Heart left ventricle (tissue), 13 donors: ENCODE measurements at regions not wholly inside any gene's neighbourhood (a gene's known extent, or its start where the extent isn't known, plus 50 kb on each side); places are given as distances from the start of the nearest gene placed in this dataset.

Source experiments
- POLR2A ChIP-seq, 2 donors: fragments of 450-650 bp; IDR thresholded peaks; one replicate each; pipeline ENCODE4 v1.6.1; 2017; ENCODE audit warnings: antibody characterized with exemption in 2 of 2, mild to moderate bottlenecking in 2 of 2, moderate library complexity in 2 of 2
- TF ChIP-seq, protein P1 (sequence below), 12 donors: fragments of 200-600 bp; sonication (generic) in 4 of 12; IDR thresholded peaks; one replicate each; pipeline versions ENCODE4 v1.5.0 to v1.8.0; 2018 to 2022; ENCODE audit warnings: antibody characterized with exemption in 12 of 12, mild to moderate bottlenecking in 5 of 12
- donor health status: ischemic (EF 13 %, LVEDD 7.1; RV severe dilation, severe dysfunction).
- donor health status: DM: no; HTN: yes; CAD: no.
- donor health status: DM: no; HTN: no; CAD: no.
- donor health status: ischemic (EF 25% LVEDD 6.9; RV normal size, moderate dysfunction).
- donor health status: ischemic (EF 25% LVEDD 5.7; RV mildly dilated, moderate dysfunction).
- donor health status: ischemic (EF 35%, LVEDD 5.7; RV mildly dilated, moderate dysfunction).
- donor health status: nonischemic (EF 11% LVEDD 7.7; RV severe dilation, severe dysfunction).
- donor health status: DM: yes; HTN: yes; CAD: no.
- donor health status: PGD.
- donor health status: ischemic (EF 29% LVEDD 5.4; RV normal size, mild dysfunction).
- donor health status: nonischemic (EF 23%, LVEDD 6.1; RV moderate dilation, normal function).

DNA sequence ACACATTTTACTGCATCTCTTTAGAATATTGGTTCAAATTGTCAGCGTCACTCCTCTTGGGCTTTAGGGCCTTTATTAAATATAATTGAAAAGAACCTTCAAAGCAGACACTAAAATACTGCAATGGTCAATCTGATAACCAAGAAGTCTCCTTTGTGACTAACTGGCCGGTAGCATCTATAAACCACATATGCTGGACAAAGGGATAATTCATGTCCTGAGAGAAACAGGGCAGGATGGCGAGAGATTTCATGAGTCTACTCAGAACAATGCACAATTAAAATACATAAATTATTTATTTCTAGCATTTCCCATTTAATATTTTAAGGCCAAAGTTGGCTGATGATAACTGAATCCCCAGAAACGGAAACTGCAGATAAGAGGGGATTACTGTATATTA is 1083.4 kb upstream of the CDH18 start:
- TF ChIP-seq, protein P1, sequence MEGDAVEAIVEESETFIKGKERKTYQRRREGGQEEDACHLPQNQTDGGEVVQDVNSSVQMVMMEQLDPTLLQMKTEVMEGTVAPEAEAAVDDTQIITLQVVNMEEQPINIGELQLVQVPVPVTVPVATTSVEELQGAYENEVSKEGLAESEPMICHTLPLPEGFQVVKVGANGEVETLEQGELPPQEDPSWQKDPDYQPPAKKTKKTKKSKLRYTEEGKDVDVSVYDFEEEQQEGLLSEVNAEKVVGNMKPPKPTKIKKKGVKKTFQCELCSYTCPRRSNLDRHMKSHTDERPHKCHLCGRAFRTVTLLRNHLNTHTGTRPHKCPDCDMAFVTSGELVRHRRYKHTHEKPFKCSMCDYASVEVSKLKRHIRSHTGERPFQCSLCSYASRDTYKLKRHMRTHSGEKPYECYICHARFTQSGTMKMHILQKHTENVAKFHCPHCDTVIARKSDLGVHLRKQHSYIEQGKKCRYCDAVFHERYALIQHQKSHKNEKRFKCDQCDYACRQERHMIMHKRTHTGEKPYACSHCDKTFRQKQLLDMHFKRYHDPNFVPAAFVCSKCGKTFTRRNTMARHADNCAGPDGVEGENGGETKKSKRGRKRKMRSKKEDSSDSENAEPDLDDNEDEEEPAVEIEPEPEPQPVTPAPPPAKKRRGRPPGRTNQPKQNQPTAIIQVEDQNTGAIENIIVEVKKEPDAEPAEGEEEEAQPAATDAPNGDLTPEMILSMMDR (IDR thresholded peaks at IDR 0.05): no peak
- no peak for TF ChIP-seq POLR2A (IDR thresholded peaks at IDR 0.05)
